ENCODE measurements at regions not wholly inside any gene's neighbourhood (a gene's known extent, or its start where the extent isn't known, plus 50 kb on each side); places are given as distances from the start of the nearest gene placed in this dataset.

DNA sequence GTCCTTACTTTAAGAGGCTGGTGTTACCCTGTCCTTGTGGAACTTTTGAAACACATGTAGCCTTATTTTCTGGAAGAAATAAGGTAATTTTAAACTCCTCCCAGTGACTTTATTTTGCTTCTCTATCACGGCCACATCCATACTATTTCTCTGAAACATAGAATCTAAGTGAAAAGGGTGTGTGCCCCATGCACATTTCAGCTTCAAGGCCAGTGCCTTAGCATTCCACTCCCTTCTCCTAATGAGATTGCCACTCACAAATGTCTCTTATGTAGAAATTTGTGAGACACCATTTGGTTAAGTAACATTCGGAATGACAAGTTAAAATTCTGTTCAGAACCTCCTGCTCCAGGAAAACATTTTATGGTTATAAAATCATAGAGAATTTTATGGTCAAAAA is 562.7 kb downstream of the TUSC7 start:
- no peak overlapping the region for H2BK15ac ChIP-seq (replicated peaks; ENCODE audit: low read depth)
- H3K4me1 ChIP-seq (ENCODE audit: control insufficient read depth, low read depth, low read length): no peaks in the 10 kb centered on the region
- H2AK5ac ChIP-seq (ENCODE audit: low read length): no peak overlapping the region
- no peak overlapping the region for H2BK120ac ChIP-seq (ENCODE audit: low read depth, low read length)
- no peaks in the 10 kb centered on the region for H3K27me3 ChIP-seq (ENCODE audit: insufficient read depth, low read length, poor library complexity)
- no peak overlapping the region for H2BK5ac ChIP-seq (ENCODE audit: low read length)
- no peak overlapping the region for H3K9ac ChIP-seq (ENCODE audit: low read length)
- DNase-seq: no peak
- no peaks in the 10 kb centered on the region for H3K79me1 ChIP-seq (ENCODE audit: low read length)
- no peak overlapping the region for H3K4me2 ChIP-seq (ENCODE audit: low read length)
- no peak overlapping the region for H3K18ac ChIP-seq (ENCODE audit: low read length)
- H3K56ac ChIP-seq (ENCODE audit: low read length): no peak overlapping the region
- WGBS (ENCODE audit: extremely low coverage, insufficient coverage, low lambda C conversion rate): no CpG with 5 or more reads among the region's 2 CpGs
- no peak overlapping the region for H3K4me3 ChIP-seq (ENCODE audit: low read length)
- no peak overlapping the region for H4K8ac ChIP-seq (ENCODE audit: low read depth, low read length)
- H3K27ac ChIP-seq (ENCODE audit: low read depth, low read length): no peak overlapping the region
- no peak overlapping the region for H4K5ac ChIP-seq (ENCODE audit: low read length)
- no peaks in the 10 kb centered on the region for H3K79me2 ChIP-seq (ENCODE audit: control insufficient read depth, insufficient read depth, low read length)
- no peak overlapping the region for H3K23ac ChIP-seq (ENCODE audit: low read length)
- H3K36me3 ChIP-seq (ENCODE audit: control insufficient read depth, insufficient read depth, low read length): no peaks in the 10 kb centered on the region
- H3K4ac ChIP-seq (ENCODE audit: low read depth, low read length): no peak overlapping the region

DNA sequence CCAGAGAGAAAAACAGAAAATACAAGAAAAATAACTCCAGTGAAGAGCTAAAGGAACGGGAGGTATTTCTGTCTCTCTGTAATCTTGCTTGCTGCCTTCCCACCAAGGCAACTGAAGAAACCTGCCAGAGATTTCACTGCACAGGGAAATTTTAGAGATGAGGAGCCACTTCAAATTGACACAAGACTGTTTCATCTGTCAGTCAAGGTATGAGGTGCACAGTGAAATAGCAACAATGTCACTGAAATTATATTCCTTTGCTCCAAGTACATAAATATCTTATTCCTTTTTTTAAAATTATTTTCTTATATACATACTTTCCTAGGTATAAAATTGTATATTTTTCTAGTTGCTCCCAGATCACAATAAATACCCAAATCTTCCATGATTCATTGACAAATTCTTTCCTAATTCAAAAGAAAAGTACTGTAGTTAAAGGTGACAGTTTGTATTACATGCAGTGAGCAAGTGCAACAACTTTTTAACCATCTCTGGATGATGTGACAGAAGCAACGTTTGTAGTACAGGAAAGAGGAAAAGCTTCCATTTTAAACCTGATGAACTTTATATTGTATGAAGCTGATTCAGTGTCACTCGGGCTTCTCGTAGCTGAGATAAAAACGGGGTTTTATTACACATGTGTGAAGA is 563.4 kb downstream of the TUSC7 start:
- Histone ChIP-seq H3K4me2 (ENCODE audit: low read length) (no peak overlapping the region), H3K4ac (ENCODE audit: low read depth, low read length) (no peak overlapping the region), H3K36me3 (ENCODE audit: control insufficient read depth, insufficient read depth, low read length) (no peaks in the 10 kb centered on the region), H3K79me1 (ENCODE audit: low read length) (no peaks in the 10 kb centered on the region), H3K79me2 (ENCODE audit: control insufficient read depth, insufficient read depth, low read length) (no peaks in the 10 kb centered on the region), H3K56ac (ENCODE audit: low read length) (no peak overlapping the region), H4K5ac (ENCODE audit: low read length) (no peak overlapping the region), H3K4me3 (ENCODE audit: low read length) (no peak overlapping the region), H2BK120ac (ENCODE audit: low read depth, low read length) (no peak overlapping the region), H3K27me3 (ENCODE audit: insufficient read depth, low read length, poor library complexity) (no peaks in the 10 kb centered on the region), H3K27ac (ENCODE audit: low read depth, low read length) (no peak overlapping the region), H4K8ac (ENCODE audit: low read depth, low read length) (no peak overlapping the region), H2BK5ac (ENCODE audit: low read length) (no peak overlapping the region), H2BK15ac (replicated peaks; ENCODE audit: low read depth) (no peak overlapping the region), H3K4me1 (ENCODE audit: control insufficient read depth, low read depth, low read length) (no peaks in the 10 kb centered on the region), H3K18ac (ENCODE audit: low read length) (no peak overlapping the region), H3K23ac (ENCODE audit: low read length) (no peak overlapping the region), H2AK5ac (ENCODE audit: low read length) (no peak overlapping the region), H3K9ac (ENCODE audit: low read length) (no peak overlapping the region)
- no CpG with 5 or more reads among the region's 5 CpGs for WGBS (ENCODE audit: extremely low coverage, insufficient coverage, low lambda C conversion rate)
- no peak for DNase-seq

DNA sequence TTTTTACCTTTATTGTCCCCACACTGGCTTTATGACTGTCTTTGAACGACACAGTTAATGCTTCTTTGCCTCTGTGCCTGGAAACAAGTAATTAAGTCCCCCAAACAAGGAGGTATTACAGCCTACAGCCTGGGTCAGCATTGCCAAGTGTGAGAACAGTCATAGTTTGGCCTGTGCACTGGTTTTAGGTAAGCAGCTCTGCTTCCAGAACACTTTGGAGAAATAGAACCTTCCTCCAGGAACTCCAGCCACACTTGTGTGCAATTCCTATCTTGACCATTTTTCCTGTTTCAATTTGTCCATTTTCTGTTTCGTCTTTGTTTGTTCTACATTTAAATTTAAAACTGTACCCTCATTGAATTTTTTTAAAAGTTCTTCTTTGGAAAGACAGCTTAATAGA is 568.2 kb downstream of the TUSC7 start:
- Histone ChIP-seq H3K27ac (ENCODE audit: low read depth, low read length) (no peak overlapping the region), H3K18ac (ENCODE audit: low read length) (no peak overlapping the region), H4K8ac (ENCODE audit: low read depth, low read length) (no peak overlapping the region), H2BK5ac (ENCODE audit: low read length) (no peak overlapping the region), H3K23ac (ENCODE audit: low read length) (no peak overlapping the region), H3K4me2 (ENCODE audit: low read length) (no peak overlapping the region), H3K4me1 (ENCODE audit: control insufficient read depth, low read depth, low read length) (no peaks in the 10 kb centered on the region), H4K5ac (ENCODE audit: low read length) (no peak overlapping the region), H3K4me3 (ENCODE audit: low read length) (no peak overlapping the region), H3K79me2 (ENCODE audit: control insufficient read depth, insufficient read depth, low read length) (no peaks in the 10 kb centered on the region), H3K36me3 (ENCODE audit: control insufficient read depth, insufficient read depth, low read length) (no peaks in the 10 kb centered on the region), H3K79me1 (ENCODE audit: low read length) (no peaks in the 10 kb centered on the region), H3K4ac (ENCODE audit: low read depth, low read length) (no peak overlapping the region), H3K9ac (ENCODE audit: low read length) (no peak overlapping the region), H3K27me3 (ENCODE audit: insufficient read depth, low read length, poor library complexity) (no peaks in the 10 kb centered on the region), H3K56ac (ENCODE audit: low read length) (no peak overlapping the region), H2BK120ac (ENCODE audit: low read depth, low read length) (no peak overlapping the region), H2AK5ac (ENCODE audit: low read length) (no peak overlapping the region), H2BK15ac (replicated peaks; ENCODE audit: low read depth) (no peak overlapping the region)
- WGBS (ENCODE audit: extremely low coverage, insufficient coverage, low lambda C conversion rate): no CpG with 5 or more reads among the region's 2 CpGs
- no peak for DNase-seq

DNA sequence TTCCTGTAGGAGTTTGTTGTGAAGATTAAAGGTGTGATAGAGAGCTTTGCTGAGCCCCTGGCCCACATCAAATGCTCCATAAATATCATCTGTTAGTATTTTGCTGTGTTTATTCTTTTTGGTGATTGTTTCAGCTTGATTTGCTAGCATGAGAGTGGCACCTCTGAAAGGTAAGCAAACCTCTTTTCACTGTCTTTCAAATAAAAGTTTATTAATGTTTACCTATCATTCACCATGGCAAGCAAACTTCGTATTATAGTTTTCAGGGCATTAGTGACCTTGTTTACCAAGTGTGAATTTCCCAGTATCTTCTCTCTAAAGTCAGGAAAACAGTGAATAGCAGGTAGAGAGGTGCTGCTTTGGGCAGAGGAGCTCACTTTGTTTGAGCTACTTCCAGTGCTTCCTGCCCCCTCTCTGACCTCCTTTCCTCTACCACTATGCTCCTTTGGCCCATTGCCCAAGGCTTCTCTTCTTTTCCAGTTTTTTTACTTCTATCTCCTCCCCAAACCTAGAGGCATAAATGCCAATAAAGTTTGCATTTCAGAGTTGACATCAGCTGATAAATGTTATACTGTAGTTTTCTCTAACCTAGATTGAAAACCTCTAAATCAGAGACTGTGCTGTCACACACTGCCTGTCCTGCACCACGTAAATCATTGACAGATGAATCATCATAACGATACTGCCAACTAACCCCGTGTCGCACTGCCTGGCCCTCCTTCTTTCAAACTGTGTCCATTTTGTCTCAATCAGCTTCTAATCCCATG is 569.0 kb downstream of the TUSC7 start:
- no CpG with 5 or more reads among the region's 5 CpGs for WGBS (ENCODE audit: extremely low coverage, insufficient coverage, low lambda C conversion rate)

DNA sequence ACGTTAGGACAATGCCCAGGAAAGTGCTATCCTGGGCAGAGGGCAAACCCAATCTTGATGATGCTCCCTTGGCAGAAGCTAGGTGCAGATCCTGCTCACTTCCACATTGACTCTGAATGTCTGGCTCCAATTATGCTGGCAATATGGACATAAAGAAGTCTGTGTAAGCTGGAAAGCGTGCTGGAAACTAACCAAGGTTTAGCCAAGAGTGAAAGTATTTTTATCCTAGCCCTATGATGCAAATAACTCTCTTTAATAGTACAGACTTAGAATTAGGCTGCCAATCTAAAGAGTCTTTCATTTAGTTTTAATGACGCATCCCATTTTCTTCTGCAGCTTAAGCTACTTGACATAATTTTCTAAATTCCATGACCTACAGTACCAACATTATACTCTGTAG is 571.8 kb downstream of the TUSC7 start:
- Histone ChIP-seq H3K79me1 (ENCODE audit: low read length) (no peaks in the 10 kb centered on the region), H4K8ac (ENCODE audit: low read depth, low read length) (no peak overlapping the region), H2BK120ac (ENCODE audit: low read depth, low read length) (no peak overlapping the region), H3K4me2 (ENCODE audit: low read length) (no peak overlapping the region), H3K18ac (ENCODE audit: low read length) (no peak overlapping the region), H2BK15ac (replicated peaks; ENCODE audit: low read depth) (no peak overlapping the region), H3K56ac (ENCODE audit: low read length) (no peak overlapping the region), H3K79me2 (ENCODE audit: control insufficient read depth, insufficient read depth, low read length) (no peaks in the 10 kb centered on the region), H4K5ac (ENCODE audit: low read length) (no peak overlapping the region), H3K36me3 (ENCODE audit: control insufficient read depth, insufficient read depth, low read length) (no peaks in the 10 kb centered on the region), H3K4me3 (ENCODE audit: low read length) (no peak overlapping the region), H3K4me1 (ENCODE audit: control insufficient read depth, low read depth, low read length) (no peaks in the 10 kb centered on the region), H3K9ac (ENCODE audit: low read length) (no peak overlapping the region), H2BK5ac (ENCODE audit: low read length) (no peak overlapping the region), H3K4ac (ENCODE audit: low read depth, low read length) (no peak overlapping the region), H3K27ac (ENCODE audit: low read depth, low read length) (no peak overlapping the region), H3K27me3 (ENCODE audit: insufficient read depth, low read length, poor library complexity) (no peaks in the 10 kb centered on the region), H2AK5ac (ENCODE audit: low read length) (no peak overlapping the region), H3K23ac (ENCODE audit: low read length) (no peak overlapping the region)
- no CpG with 5 or more reads among the region's 3 CpGs for WGBS (ENCODE audit: extremely low coverage, insufficient coverage, low lambda C conversion rate)
- no peak for DNase-seq

More for the DNA sequence above, 569.0 kb downstream of the TUSC7 start:
- no peak overlapping the region for H3K18ac ChIP-seq (ENCODE audit: low read length)
- H3K79me2 ChIP-seq (ENCODE audit: control insufficient read depth, insufficient read depth, low read length): no peaks in the 10 kb centered on the region
- H3K23ac ChIP-seq (ENCODE audit: low read length): no peak overlapping the region
- H2BK5ac ChIP-seq (ENCODE audit: low read length): no peak overlapping the region
- H3K27me3 ChIP-seq (ENCODE audit: insufficient read depth, low read length, poor library complexity): no peaks in the 10 kb centered on the region
- H3K4ac ChIP-seq (ENCODE audit: low read depth, low read length): no peak overlapping the region
- H4K5ac ChIP-seq (ENCODE audit: low read length): no peak overlapping the region
- no peak overlapping the region for H2BK120ac ChIP-seq (ENCODE audit: low read depth, low read length)
- no peak overlapping the region for H3K56ac ChIP-seq (ENCODE audit: low read length)
- H2BK15ac ChIP-seq (replicated peaks; ENCODE audit: low read depth): no peak overlapping the region
- no peak overlapping the region for H3K4me2 ChIP-seq (ENCODE audit: low read length)
- H3K36me3 ChIP-seq (ENCODE audit: control insufficient read depth, insufficient read depth, low read length): no peaks in the 10 kb centered on the region
- H3K79me1 ChIP-seq (ENCODE audit: low read length): no peaks in the 10 kb centered on the region
- H3K9ac ChIP-seq (ENCODE audit: low read length): no peak overlapping the region
- H4K8ac ChIP-seq (ENCODE audit: low read depth, low read length): no peak overlapping the region
- no peak overlapping the region for H3K4me3 ChIP-seq (ENCODE audit: low read length)
- H3K27ac ChIP-seq (ENCODE audit: low read depth, low read length): no peak overlapping the region
- H2AK5ac ChIP-seq (ENCODE audit: low read length): no peak overlapping the region
- DNase-seq: no peak
- no peaks in the 10 kb centered on the region for H3K4me1 ChIP-seq (ENCODE audit: control insufficient read depth, low read depth, low read length)

Measured in mesendoderm (in vitro differentiated cells).